PFSK-1 (cell line): ENCODE measurements at regions not wholly inside any gene's neighbourhood (a gene's known extent, or its start where the extent isn't known, plus 50 kb on each side); places are given as distances from the start of the nearest gene placed in this dataset.

Source experiments
- FOXP2 ChIP-seq: optimal IDR thresholded peaks from 2 replicates; pipeline ENCODE3; 2011; ENCODE audit warnings: borderline replicate concordance, control low read depth, inconsistent platforms; ENCODE audit not compliant: insufficient read depth; ENCODE audit errors: extremely low read length, extremely low read depth
- POLR2AphosphoS5 ChIP-seq: IDR thresholded peaks from 2 replicates; pipeline ENCODE4 v1.6.1; 2012; ENCODE audit warnings: low read depth, mild to moderate bottlenecking, control low read depth, low read length, moderate library complexity
- TF ChIP-seq, protein P1 (sequence below), 2 experiments: IDR thresholded peaks; 2 replicates each; pipeline versions ENCODE4 v1.6.1 to v1.8.0; 2011 to 2012; ENCODE audit warnings: low read depth in 2 of 2, low read length in 2 of 2, control low read depth in 1 of 2, inconsistent platforms in 1 of 2, mild to moderate bottlenecking in 1 of 2, moderate library complexity in 1 of 2; ENCODE audit not compliant: insufficient read depth in 1 of 2

DNA sequence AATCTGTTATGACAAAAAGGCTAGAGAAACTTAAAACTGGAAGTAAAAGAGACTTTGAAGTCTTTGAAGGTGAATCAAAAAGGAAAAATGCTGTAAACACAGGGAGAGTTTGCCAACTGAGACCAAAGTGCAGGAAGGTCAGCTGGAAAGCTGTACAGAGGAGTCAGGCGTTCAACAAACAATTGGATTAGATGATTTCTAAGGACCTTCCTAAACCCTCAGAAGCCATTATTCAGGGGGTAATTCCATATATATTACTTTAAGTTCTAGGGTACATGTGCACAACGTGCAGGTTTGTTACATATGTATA is 156.8 kb downstream of the ZBTB18 start:
- TF ChIP-seq, protein P1, sequence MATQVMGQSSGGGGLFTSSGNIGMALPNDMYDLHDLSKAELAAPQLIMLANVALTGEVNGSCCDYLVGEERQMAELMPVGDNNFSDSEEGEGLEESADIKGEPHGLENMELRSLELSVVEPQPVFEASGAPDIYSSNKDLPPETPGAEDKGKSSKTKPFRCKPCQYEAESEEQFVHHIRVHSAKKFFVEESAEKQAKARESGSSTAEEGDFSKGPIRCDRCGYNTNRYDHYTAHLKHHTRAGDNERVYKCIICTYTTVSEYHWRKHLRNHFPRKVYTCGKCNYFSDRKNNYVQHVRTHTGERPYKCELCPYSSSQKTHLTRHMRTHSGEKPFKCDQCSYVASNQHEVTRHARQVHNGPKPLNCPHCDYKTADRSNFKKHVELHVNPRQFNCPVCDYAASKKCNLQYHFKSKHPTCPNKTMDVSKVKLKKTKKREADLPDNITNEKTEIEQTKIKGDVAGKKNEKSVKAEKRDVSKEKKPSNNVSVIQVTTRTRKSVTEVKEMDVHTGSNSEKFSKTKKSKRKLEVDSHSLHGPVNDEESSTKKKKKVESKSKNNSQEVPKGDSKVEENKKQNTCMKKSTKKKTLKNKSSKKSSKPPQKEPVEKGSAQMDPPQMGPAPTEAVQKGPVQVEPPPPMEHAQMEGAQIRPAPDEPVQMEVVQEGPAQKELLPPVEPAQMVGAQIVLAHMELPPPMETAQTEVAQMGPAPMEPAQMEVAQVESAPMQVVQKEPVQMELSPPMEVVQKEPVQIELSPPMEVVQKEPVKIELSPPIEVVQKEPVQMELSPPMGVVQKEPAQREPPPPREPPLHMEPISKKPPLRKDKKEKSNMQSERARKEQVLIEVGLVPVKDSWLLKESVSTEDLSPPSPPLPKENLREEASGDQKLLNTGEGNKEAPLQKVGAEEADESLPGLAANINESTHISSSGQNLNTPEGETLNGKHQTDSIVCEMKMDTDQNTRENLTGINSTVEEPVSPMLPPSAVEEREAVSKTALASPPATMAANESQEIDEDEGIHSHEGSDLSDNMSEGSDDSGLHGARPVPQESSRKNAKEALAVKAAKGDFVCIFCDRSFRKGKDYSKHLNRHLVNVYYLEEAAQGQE (IDR thresholded peaks at IDR 0.05; ENCODE audit: insufficient read depth in 1 of 2, low read depth in 2 of 2, low read length in 2 of 2): no peak
- TF ChIP-seq FOXP2 (no peak), POLR2AphosphoS5 (no peak)
